ENCODE measurements at regions not wholly inside any gene's neighbourhood (a gene's known extent, or its start where the extent isn't known, plus 50 kb on each side); places are given as distances from the start of the nearest gene placed in this dataset.
"Not testable (repeated sequence)": the region's sequence is repeated elsewhere in the genome, so short reads cannot be mapped to it uniquely, and the experiment has no call there.

- no peaks in the 10 kb centered on the region for H3K27me3 ChIP-seq (ENCODE audit: control insufficient read depth in 2 of 2, insufficient read depth in 2 of 2, low read length in 2 of 2)
- H3K36me3 ChIP-seq (ENCODE audit: control insufficient read depth in 2 of 2, insufficient read depth in 2 of 2, low read length in 2 of 2) = no peaks in the 10 kb centered on the region
- no peaks in the 10 kb centered on the region for H3K9me3 ChIP-seq (ENCODE audit: control insufficient read depth in 2 of 2, low read length in 2 of 2)
- no peak overlapping the region for H3K27ac ChIP-seq (ENCODE audit: low read depth in 2 of 2, low read length in 2 of 2)
- H3K4me3 ChIP-seq (ENCODE audit: low read length in 2 of 2) = no peak overlapping the region
- no peak overlapping the region for H3K9ac ChIP-seq (ENCODE audit: low read depth in 1 of 2, low read length in 2 of 2)
- no peaks in the 10 kb centered on the region for H3K4me1 ChIP-seq (ENCODE audit: control insufficient read depth in 2 of 2, insufficient read depth in 2 of 2, low read length in 2 of 2)
Measured at GRCh38 chrX:22800360-22800759, 199.4 kb upstream of the DDX53 start.

- H3K9me3 ChIP-seq (ENCODE audit: control insufficient read depth in 2 of 2, low read length in 2 of 2) = no peaks in the 10 kb centered on the region
- no peaks in the 10 kb centered on the region for H3K27me3 ChIP-seq (ENCODE audit: control insufficient read depth in 2 of 2, insufficient read depth in 2 of 2, low read length in 2 of 2)
- no peaks in the 10 kb centered on the region for H3K4me1 ChIP-seq (ENCODE audit: control insufficient read depth in 2 of 2, insufficient read depth in 2 of 2, low read length in 2 of 2)
- H3K9ac ChIP-seq (ENCODE audit: low read depth in 1 of 2, low read length in 2 of 2) = no peak overlapping the region
- H3K4me3 ChIP-seq (ENCODE audit: low read length in 2 of 2) = no peak overlapping the region
- no peaks in the 10 kb centered on the region for H3K36me3 ChIP-seq (ENCODE audit: control insufficient read depth in 2 of 2, insufficient read depth in 2 of 2, low read length in 2 of 2)
- H3K27ac ChIP-seq (ENCODE audit: low read depth in 2 of 2, low read length in 2 of 2) = no peak overlapping the region
Measured at GRCh38 chrX:22800806-22801205, 199.0 kb upstream of the DDX53 start.

- H3K36me3 ChIP-seq (ENCODE audit: control insufficient read depth in 2 of 2, insufficient read depth in 2 of 2, low read length in 2 of 2) = no peaks in the 10 kb centered on the region
Measured at GRCh38 chrX:22803353-22803752, 196.4 kb upstream of the DDX53 start.

GRCh38 chrX:22810876-22811275, 188.9 kb upstream of the DDX53 start:
- H3K36me3 ChIP-seq (ENCODE audit: control insufficient read depth in 2 of 2, insufficient read depth in 2 of 2, low read length in 2 of 2) = no peaks in the 10 kb centered on the region
- no peaks in the 10 kb centered on the region for H3K27me3 ChIP-seq (ENCODE audit: control insufficient read depth in 2 of 2, insufficient read depth in 2 of 2, low read length in 2 of 2)
- no peaks in the 10 kb centered on the region for H3K9me3 ChIP-seq (ENCODE audit: control insufficient read depth in 2 of 2, low read length in 2 of 2)
- no peak overlapping the region for H3K4me3 ChIP-seq (ENCODE audit: low read length in 2 of 2)
- no peaks in the 10 kb centered on the region for H3K4me1 ChIP-seq (ENCODE audit: control insufficient read depth in 2 of 2, insufficient read depth in 2 of 2, low read length in 2 of 2)
- H3K9ac ChIP-seq (ENCODE audit: low read depth in 1 of 2, low read length in 2 of 2) = no peak overlapping the region
- no peak overlapping the region for H3K27ac ChIP-seq (ENCODE audit: low read depth in 2 of 2, low read length in 2 of 2)

More at GRCh38 chrX:22803353-22803752, 196.4 kb upstream of the DDX53 start:
- Histone ChIP-seq H3K4me3 (ENCODE audit: low read length in 2 of 2) (no peak overlapping the region), H3K27ac (ENCODE audit: low read depth in 2 of 2, low read length in 2 of 2) (no peak overlapping the region), H3K27me3 (ENCODE audit: control insufficient read depth in 2 of 2, insufficient read depth in 2 of 2, low read length in 2 of 2) (no peaks in the 10 kb centered on the region), H3K4me1 (ENCODE audit: control insufficient read depth in 2 of 2, insufficient read depth in 2 of 2, low read length in 2 of 2) (no peaks in the 10 kb centered on the region), H3K9me3 (ENCODE audit: control insufficient read depth in 2 of 2, low read length in 2 of 2) (no peaks in the 10 kb centered on the region), H3K9ac (ENCODE audit: low read depth in 1 of 2, low read length in 2 of 2) (no peak overlapping the region)

- Histone ChIP-seq H3K36me3 (ENCODE audit: control insufficient read depth in 2 of 2, insufficient read depth in 2 of 2, low read length in 2 of 2) (no peaks in the 10 kb centered on the region), H3K9me3 (ENCODE audit: control insufficient read depth in 2 of 2, low read length in 2 of 2) (no peaks in the 10 kb centered on the region), H3K27me3 (ENCODE audit: control insufficient read depth in 2 of 2, insufficient read depth in 2 of 2, low read length in 2 of 2) (no peaks in the 10 kb centered on the region), H3K27ac (ENCODE audit: low read depth in 2 of 2, low read length in 2 of 2) (no peak overlapping the region), H3K4me1 (ENCODE audit: control insufficient read depth in 2 of 2, insufficient read depth in 2 of 2, low read length in 2 of 2) (no peaks in the 10 kb centered on the region), H3K4me3 (ENCODE audit: low read length in 2 of 2) (no peak overlapping the region), H3K9ac (ENCODE audit: low read depth in 1 of 2, low read length in 2 of 2) (no peak overlapping the region)
Measured at GRCh38 chrX:22818061-22818460, 181.7 kb upstream of the DDX53 start.

GRCh38 chrX:22855693-22856092, 144.1 kb upstream of the DDX53 start:
- Histone ChIP-seq H3K36me3 (ENCODE audit: control insufficient read depth in 2 of 2, insufficient read depth in 2 of 2, low read length in 2 of 2) (no peaks in the 10 kb centered on the region), H3K27ac (ENCODE audit: low read depth in 2 of 2, low read length in 2 of 2) (no peak overlapping the region), H3K4me1 (ENCODE audit: control insufficient read depth in 2 of 2, insufficient read depth in 2 of 2, low read length in 2 of 2) (no peaks in the 10 kb centered on the region), H3K4me3 (ENCODE audit: low read length in 2 of 2) (no peak overlapping the region), H3K27me3 (ENCODE audit: control insufficient read depth in 2 of 2, insufficient read depth in 2 of 2, low read length in 2 of 2) (no peaks in the 10 kb centered on the region), H3K9ac (ENCODE audit: low read depth in 1 of 2, low read length in 2 of 2) (no peak overlapping the region), H3K9me3 (ENCODE audit: control insufficient read depth in 2 of 2, low read length in 2 of 2) (no peaks in the 10 kb centered on the region)

GRCh38 chrX:22859642-22860041, 140.1 kb upstream of the DDX53 start:
- Histone ChIP-seq H3K9ac (ENCODE audit: low read depth in 1 of 2, low read length in 2 of 2) (no peak overlapping the region), H3K4me1 (ENCODE audit: control insufficient read depth in 2 of 2, insufficient read depth in 2 of 2, low read length in 2 of 2) (no peaks in the 10 kb centered on the region), H3K36me3 (ENCODE audit: control insufficient read depth in 2 of 2, insufficient read depth in 2 of 2, low read length in 2 of 2) (no peaks in the 10 kb centered on the region), H3K9me3 (ENCODE audit: control insufficient read depth in 2 of 2, low read length in 2 of 2) (no peaks in the 10 kb centered on the region), H3K27me3 (ENCODE audit: control insufficient read depth in 2 of 2, insufficient read depth in 2 of 2, low read length in 2 of 2) (no peaks in the 10 kb centered on the region), H3K4me3 (ENCODE audit: low read length in 2 of 2) (no peak overlapping the region), H3K27ac (ENCODE audit: low read depth in 2 of 2, low read length in 2 of 2) (no peak overlapping the region)

- not testable (repeated sequence) for H3K27ac ChIP-seq (ENCODE audit: low read depth in 2 of 2, low read length in 2 of 2); H3K9me3 ChIP-seq (ENCODE audit: control insufficient read depth in 2 of 2, low read length in 2 of 2); H3K4me3 ChIP-seq (ENCODE audit: low read length in 2 of 2); H3K36me3 ChIP-seq (ENCODE audit: control insufficient read depth in 2 of 2, insufficient read depth in 2 of 2, low read length in 2 of 2); H3K9ac ChIP-seq (ENCODE audit: low read depth in 1 of 2, low read length in 2 of 2); H3K4me1 ChIP-seq (ENCODE audit: control insufficient read depth in 2 of 2, insufficient read depth in 2 of 2, low read length in 2 of 2); H3K27me3 ChIP-seq (ENCODE audit: control insufficient read depth in 2 of 2, insufficient read depth in 2 of 2, low read length in 2 of 2)
Measured at GRCh38 chrX:22866801-22867200, 133.0 kb upstream of the DDX53 start.

GRCh38 chrX:22882543-22882942, 117.2 kb upstream of the DDX53 start:
- H3K36me3 ChIP-seq (ENCODE audit: control insufficient read depth in 2 of 2, insufficient read depth in 2 of 2, low read length in 2 of 2) = no peaks in the 10 kb centered on the region
- no peak overlapping the region for H3K9ac ChIP-seq (ENCODE audit: low read depth in 1 of 2, low read length in 2 of 2)
- no peaks in the 10 kb centered on the region for H3K27me3 ChIP-seq (ENCODE audit: control insufficient read depth in 2 of 2, insufficient read depth in 2 of 2, low read length in 2 of 2)
- no peak overlapping the region for H3K4me3 ChIP-seq (ENCODE audit: low read length in 2 of 2)
- no peak overlapping the region for H3K27ac ChIP-seq (ENCODE audit: low read depth in 2 of 2, low read length in 2 of 2)
- H3K9me3 ChIP-seq (ENCODE audit: control insufficient read depth in 2 of 2, low read length in 2 of 2) = no peaks in the 10 kb centered on the region
- no peaks in the 10 kb centered on the region for H3K4me1 ChIP-seq (ENCODE audit: control insufficient read depth in 2 of 2, insufficient read depth in 2 of 2, low read length in 2 of 2)

- Histone ChIP-seq H3K4me3 (ENCODE audit: low read length in 2 of 2) (no peak overlapping the region), H3K36me3 (ENCODE audit: control insufficient read depth in 2 of 2, insufficient read depth in 2 of 2, low read length in 2 of 2) (no peaks in the 10 kb centered on the region), H3K27me3 (ENCODE audit: control insufficient read depth in 2 of 2, insufficient read depth in 2 of 2, low read length in 2 of 2) (no peaks in the 10 kb centered on the region), H3K9me3 (ENCODE audit: control insufficient read depth in 2 of 2, low read length in 2 of 2) (no peaks in the 10 kb centered on the region), H3K4me1 (ENCODE audit: control insufficient read depth in 2 of 2, insufficient read depth in 2 of 2, low read length in 2 of 2) (no peaks in the 10 kb centered on the region), H3K9ac (ENCODE audit: low read depth in 1 of 2, low read length in 2 of 2) (no peak overlapping the region), H3K27ac (ENCODE audit: low read depth in 2 of 2, low read length in 2 of 2) (no peak overlapping the region)
Measured at GRCh38 chrX:22889819-22890218, 109.9 kb upstream of the DDX53 start.

GRCh38 chrX:22912616-22913015, 87.1 kb upstream of the DDX53 start:
- no peak overlapping the region for H3K27ac ChIP-seq (ENCODE audit: low read depth in 2 of 2, low read length in 2 of 2)
- H3K9me3 ChIP-seq (ENCODE audit: control insufficient read depth in 2 of 2, low read length in 2 of 2) = no peaks in the 10 kb centered on the region
- no peak overlapping the region for H3K4me3 ChIP-seq (ENCODE audit: low read length in 2 of 2)
- H3K9ac ChIP-seq (ENCODE audit: low read depth in 1 of 2, low read length in 2 of 2) = no peak overlapping the region
- H3K4me1 ChIP-seq (ENCODE audit: control insufficient read depth in 2 of 2, insufficient read depth in 2 of 2, low read length in 2 of 2) = no peaks in the 10 kb centered on the region
- no peaks in the 10 kb centered on the region for H3K27me3 ChIP-seq (ENCODE audit: control insufficient read depth in 2 of 2, insufficient read depth in 2 of 2, low read length in 2 of 2)
- no peaks in the 10 kb centered on the region for H3K36me3 ChIP-seq (ENCODE audit: control insufficient read depth in 2 of 2, insufficient read depth in 2 of 2, low read length in 2 of 2)

Measured in mucosa of rectum (tissue), 2 donors.